ENCODE measurements at regions not wholly inside any gene's neighbourhood (a gene's known extent, or its start where the extent isn't known, plus 50 kb on each side); places are given as distances from the start of the nearest gene placed in this dataset.
"Not testable (repeated sequence)": the region's sequence is repeated elsewhere in the genome, so short reads cannot be mapped to it uniquely, and the experiment has no call there.

- H2BK5ac ChIP-seq (ENCODE audit: low read depth, low read length, poor library complexity, severe bottlenecking); H3K79me1 ChIP-seq (ENCODE audit: low read depth in 1 of 2, low read length in 2 of 2); H2AK5ac ChIP-seq (ENCODE audit: low read depth, low read length); DNase-seq; H3K27ac ChIP-seq (ENCODE audit: insufficient read depth, low read length); BruUV-seq (replicated peaks); H2BK120ac ChIP-seq (ENCODE audit: low read depth, low read length); in situ Hi-C loops (cut with MboI; ENCODE audit: low sequenced_read_pairs); H3K9me3 ChIP-seq (ENCODE audit: control insufficient read depth, insufficient read depth, low read length); H3K23ac ChIP-seq (ENCODE audit: low read depth, low read length); H3K27me3 ChIP-seq (ENCODE audit: control insufficient read depth, insufficient read depth, low read length); H2AFZ ChIP-seq (replicated peaks; ENCODE audit: low read length, poor library complexity); H4K8ac ChIP-seq (ENCODE audit: low read depth in 2 of 2, low read length in 2 of 2); ATAC-seq (ENCODE audit: low read depth); H2BK15ac ChIP-seq (ENCODE audit: low read depth, low read length); H2AK9ac ChIP-seq (replicated peaks; ENCODE audit: low read depth, low read length, poor library complexity); H3K56ac ChIP-seq (ENCODE audit: extremely low read depth, insufficient read depth, low read length); H3K9me1 ChIP-seq (ENCODE audit: insufficient read depth, low read length); H3K4me3 ChIP-seq (ENCODE audit: insufficient read depth, low read depth, low read length); H3K9ac ChIP-seq (ENCODE audit: low read depth, low read length); H4K5ac ChIP-seq (ENCODE audit: low read depth, low read length); H4K91ac ChIP-seq (ENCODE audit: insufficient read depth, low read depth, low read length); H3K18ac ChIP-seq (ENCODE audit: low read depth, low read length); intact Hi-C loops (cut with micrococcal nuclease); H3K14ac ChIP-seq (replicated peaks; ENCODE audit: low read depth, low read length); H3K4ac ChIP-seq (ENCODE audit: low read depth, low read length); H2BK20ac ChIP-seq (ENCODE audit: low read depth, low read length); H3K36me3 ChIP-seq (ENCODE audit: control insufficient read depth, insufficient read depth, low read length); H3K4me2 ChIP-seq (ENCODE audit: low read depth, low read length); dilution Hi-C loops (cut with HindIII; ENCODE audit: low sequenced_read_pairs, unreplicated experiment); CTCF ChIA-PET; H3K4me1 ChIP-seq (ENCODE audit: control insufficient read depth, insufficient read depth, low read length); POLR2A ChIA-PET (ENCODE audit: unreplicated experiment); H4K20me1 ChIP-seq (ENCODE audit: insufficient read depth, low read length): not testable (repeated sequence)
- 49% methylated on average over 3 of the region's 4 CpGs; no CpG with 5 or more reads in 1 of the 2 experiments for WGBS, 2 experiments (ENCODE audit: extremely low coverage in 2 of 2, insufficient read length in 1 of 2)
These were observed 1003.6 kb downstream of the CNTNAP5 start for GRCh38 chr2:125028721-125029120.

Measured in IMR-90 (cell line).